ENCODE measurements at regions not wholly inside any gene's neighbourhood (a gene's known extent, or its start where the extent isn't known, plus 50 kb on each side); places are given as distances from the start of the nearest gene placed in this dataset.
A peak's percentile ranks its signal among the peaks of the same experiment; 100 is the strongest.

GRCh38 chr20:48195121-48195870 is 410.0 kb upstream of the SULF2 start:
- H3K36me3 ChIP-seq, result no peaks in the 10 kb centered on the region
- H3K9me3 ChIP-seq (ENCODE audit: low read depth), result no peaks in the 10 kb centered on the region
- TF ChIP-seq, protein P1, sequence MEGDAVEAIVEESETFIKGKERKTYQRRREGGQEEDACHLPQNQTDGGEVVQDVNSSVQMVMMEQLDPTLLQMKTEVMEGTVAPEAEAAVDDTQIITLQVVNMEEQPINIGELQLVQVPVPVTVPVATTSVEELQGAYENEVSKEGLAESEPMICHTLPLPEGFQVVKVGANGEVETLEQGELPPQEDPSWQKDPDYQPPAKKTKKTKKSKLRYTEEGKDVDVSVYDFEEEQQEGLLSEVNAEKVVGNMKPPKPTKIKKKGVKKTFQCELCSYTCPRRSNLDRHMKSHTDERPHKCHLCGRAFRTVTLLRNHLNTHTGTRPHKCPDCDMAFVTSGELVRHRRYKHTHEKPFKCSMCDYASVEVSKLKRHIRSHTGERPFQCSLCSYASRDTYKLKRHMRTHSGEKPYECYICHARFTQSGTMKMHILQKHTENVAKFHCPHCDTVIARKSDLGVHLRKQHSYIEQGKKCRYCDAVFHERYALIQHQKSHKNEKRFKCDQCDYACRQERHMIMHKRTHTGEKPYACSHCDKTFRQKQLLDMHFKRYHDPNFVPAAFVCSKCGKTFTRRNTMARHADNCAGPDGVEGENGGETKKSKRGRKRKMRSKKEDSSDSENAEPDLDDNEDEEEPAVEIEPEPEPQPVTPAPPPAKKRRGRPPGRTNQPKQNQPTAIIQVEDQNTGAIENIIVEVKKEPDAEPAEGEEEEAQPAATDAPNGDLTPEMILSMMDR (IDR thresholded peaks at IDR 0.05; ENCODE audit: low read depth, low read length), result no peak
- H3K27ac ChIP-seq, result no peak overlapping the region
- no peaks in the 10 kb centered on the region for H3K27me3 ChIP-seq
- no peak overlapping the region for H3K4me3 ChIP-seq
- DNase-seq (ENCODE audit: low read depth in 1 of 2, low spot score in 1 of 2), result no peak
- no peaks in the 10 kb centered on the region for H3K4me1 ChIP-seq (ENCODE audit: low read depth)

DNA sequence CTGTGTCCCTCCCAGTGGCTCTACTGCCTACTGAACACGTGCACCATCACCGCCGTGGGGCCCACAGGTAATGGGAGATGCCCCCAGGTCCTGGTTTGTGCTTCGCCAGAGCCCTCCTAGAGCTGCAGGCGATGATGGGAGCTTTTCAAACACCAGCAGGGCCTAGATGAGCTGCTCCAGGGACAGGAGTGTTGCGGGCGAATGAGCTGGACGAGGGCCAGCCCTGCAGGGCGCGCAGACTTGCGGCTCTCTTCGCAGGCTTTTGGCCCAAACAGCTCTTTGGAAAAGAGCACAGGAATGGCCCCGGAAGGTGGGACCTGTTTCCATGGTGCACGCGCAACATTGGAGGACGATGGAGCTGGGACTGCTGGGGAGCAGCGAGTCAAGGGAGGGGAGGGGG is 409.3 kb upstream of the SULF2 start:
- Histone ChIP-seq H3K27me3 (no peaks in the 10 kb centered on the region), H3K4me3 (no peak overlapping the region)

DNA sequence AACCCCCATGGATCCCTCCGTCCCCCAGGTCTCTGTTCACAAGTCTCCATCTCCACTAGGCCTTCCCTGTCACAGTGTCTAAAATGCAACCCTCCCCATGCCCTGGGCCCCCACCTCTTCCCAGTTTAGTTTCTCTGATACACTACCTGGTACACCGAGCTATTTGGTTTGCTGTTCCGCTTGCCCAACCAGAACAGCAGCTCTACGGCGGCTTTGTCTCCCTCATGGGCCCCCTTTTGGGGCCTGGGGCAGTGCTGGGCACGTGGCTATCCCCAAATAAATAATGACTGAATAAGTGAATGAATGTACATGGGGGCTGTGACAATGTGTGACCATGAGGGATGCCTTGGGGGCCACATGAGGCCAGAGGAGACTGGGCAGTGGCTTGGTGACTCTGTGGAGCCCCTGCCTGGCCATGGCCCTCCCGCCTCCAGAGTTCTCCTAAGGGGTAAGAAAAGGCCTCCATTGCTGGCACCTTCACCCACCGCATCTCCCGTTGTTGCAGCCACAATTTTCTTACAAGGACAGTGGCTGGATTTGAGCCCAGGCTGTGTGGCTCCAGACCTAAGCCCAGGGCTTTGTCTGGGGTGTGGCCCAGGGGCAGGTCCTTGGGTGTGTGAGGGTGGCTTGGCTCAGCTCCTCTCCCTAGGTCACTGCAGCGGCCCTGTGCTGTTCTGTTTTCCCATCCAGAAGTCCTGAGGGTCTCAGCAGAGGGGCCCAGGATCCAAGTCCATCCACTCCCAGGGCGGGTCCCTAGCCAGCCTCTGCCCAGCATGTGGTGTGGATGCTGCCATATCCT is 408.5 kb upstream of the SULF2 start:
- Histone ChIP-seq H3K36me3 (no peaks in the 10 kb centered on the region), H3K4me1 (ENCODE audit: low read depth) (no peaks in the 10 kb centered on the region), H3K4me3 (no peak overlapping the region), H3K27me3 (no peaks in the 10 kb centered on the region), H3K27ac (no peak overlapping the region), H3K9me3 (ENCODE audit: low read depth) (no peaks in the 10 kb centered on the region)
- TF ChIP-seq, protein P1 (IDR thresholded peaks at IDR 0.05; ENCODE audit: low read depth, low read length), result no peak
- no peak for DNase-seq (ENCODE audit: low read depth in 1 of 2, low spot score in 1 of 2)

More for the DNA sequence above, 409.3 kb upstream of the SULF2 start:
- H3K9me3 ChIP-seq (ENCODE audit: low read depth), result no peaks in the 10 kb centered on the region
- H3K36me3 ChIP-seq, result no peaks in the 10 kb centered on the region
- TF ChIP-seq, protein P1 (IDR thresholded peaks at IDR 0.05; ENCODE audit: low read depth, low read length), result no peak
- H3K4me1 ChIP-seq (ENCODE audit: low read depth), result no peaks in the 10 kb centered on the region
- no peak for DNase-seq (ENCODE audit: low read depth in 1 of 2, low spot score in 1 of 2)
- no peak overlapping the region for H3K27ac ChIP-seq

GRCh38 chr20:48192109-48192508 is 406.8 kb upstream of the SULF2 start:
- Histone ChIP-seq H3K9me3 (ENCODE audit: low read depth) (no peaks in the 10 kb centered on the region), H3K4me1 (ENCODE audit: low read depth) (no peaks in the 10 kb centered on the region), H3K36me3 (no peaks in the 10 kb centered on the region), H3K27ac (no peak overlapping the region), H3K4me3 (no peak overlapping the region), H3K27me3 (no peaks in the 10 kb centered on the region)
- DNase-seq (ENCODE audit: low read depth in 1 of 2, low spot score in 1 of 2), result no peak
- TF ChIP-seq, protein P1 (IDR thresholded peaks at IDR 0.05; ENCODE audit: low read depth, low read length), result no peak

DNA sequence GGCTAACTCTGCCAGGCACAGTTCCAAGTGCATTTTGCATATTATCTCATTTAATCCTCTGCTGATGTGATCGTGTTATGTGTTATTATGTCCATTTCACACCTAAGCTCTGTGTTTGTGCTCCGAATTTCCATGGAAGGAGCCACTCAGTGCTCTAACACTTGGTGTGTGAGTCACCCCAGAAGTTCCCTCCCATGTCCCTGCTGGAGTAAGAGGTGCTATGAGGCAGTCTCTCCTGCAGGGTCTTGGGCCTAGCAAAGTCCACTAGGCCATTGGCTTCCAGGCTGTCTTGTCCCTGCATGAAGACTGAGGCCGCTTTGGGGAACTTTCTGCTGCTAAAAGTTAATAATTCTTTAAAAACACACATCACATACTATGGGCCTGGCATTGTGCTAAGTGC is 405.9 kb upstream of the SULF2 start:
- H3K9me3 ChIP-seq (ENCODE audit: low read depth), result no peaks in the 10 kb centered on the region
- no peak overlapping the region for H3K27ac ChIP-seq
- H3K27me3 ChIP-seq, result no peaks in the 10 kb centered on the region
- no peaks in the 10 kb centered on the region for H3K4me1 ChIP-seq (ENCODE audit: low read depth)
- no peak overlapping the region for H3K4me3 ChIP-seq
- TF ChIP-seq, protein P1 (IDR thresholded peaks at IDR 0.05; ENCODE audit: low read depth, low read length), result no peak
- DNase-seq (ENCODE audit: low read depth in 1 of 2, low spot score in 1 of 2), result peak in 1 of 2 donors; percentile 42
- H3K36me3 ChIP-seq, result no peaks in the 10 kb centered on the region
